Duodenal mucosa (tissue), 2 donors: ENCODE measurements at regions not wholly inside any gene's neighbourhood (a gene's known extent, or its start where the extent isn't known, plus 50 kb on each side); places are given as distances from the start of the nearest gene placed in this dataset.

Source experiments
- H3K27ac ChIP-seq: one replicate; pipeline ENCODE4 v1.7.0; 2013; ENCODE audit warnings: low read depth, low read length
- H3K27me3 ChIP-seq, 2 donors: one replicate each; pipeline ENCODE4 v1.7.0; 2013; ENCODE audit warnings: low read length in 2 of 2, control low read depth in 1 of 2; ENCODE audit not compliant: insufficient read depth in 2 of 2, control insufficient read depth in 1 of 2
- H3K36me3 ChIP-seq, 2 donors: one replicate each; pipeline ENCODE4 v1.7.0; 2013; ENCODE audit warnings: low read length in 2 of 2, control low read depth in 1 of 2; ENCODE audit not compliant: insufficient read depth in 2 of 2, control insufficient read depth in 1 of 2
- H3K4me1 ChIP-seq, 2 donors: one replicate each; pipeline ENCODE4 v1.7.0; 2013; ENCODE audit warnings: low read length in 2 of 2, control low read depth in 1 of 2; ENCODE audit not compliant: insufficient read depth in 2 of 2, control insufficient read depth in 1 of 2
- H3K4me3 ChIP-seq, 2 donors: one replicate each; pipeline ENCODE4 v1.7.0; 2013; ENCODE audit warnings: low read length in 2 of 2, low read depth in 1 of 2
- H3K9ac ChIP-seq, 2 donors: one replicate each; pipeline ENCODE4 v1.7.0; 2013; ENCODE audit warnings: low read length in 2 of 2, low read depth in 1 of 2
- H3K9me3 ChIP-seq, 2 donors: one replicate each; pipeline ENCODE4 v1.7.0; 2013; ENCODE audit warnings: low read length in 2 of 2, control low read depth in 1 of 2; ENCODE audit not compliant: control insufficient read depth in 1 of 2

- Histone ChIP-seq H3K27me3 (no peaks in the 10 kb centered on the region), H3K9ac (no peak overlapping the region), H3K4me1 (no peaks in the 10 kb centered on the region), H3K4me3 (no peak overlapping the region), H3K9me3 (no peaks in the 10 kb centered on the region), H3K27ac (no peak overlapping the region), H3K36me3 (no peaks in the 10 kb centered on the region)
Observed at GRCh38 chr5:120852222-120852860, 388.2 kb downstream of the PRR16 start.

GRCh38 chr5:120866997-120867396, 402.9 kb downstream of the PRR16 start:
- no peak overlapping the region for H3K4me3 ChIP-seq
- no peak overlapping the region for H3K9ac ChIP-seq
- no peak overlapping the region for H3K27ac ChIP-seq
- H3K36me3 ChIP-seq: no peaks in the 10 kb centered on the region
- H3K4me1 ChIP-seq: no peaks in the 10 kb centered on the region
- no peaks in the 10 kb centered on the region for H3K9me3 ChIP-seq
- H3K27me3 ChIP-seq: no peaks in the 10 kb centered on the region

GRCh38 chr5:120869831-120870230, 405.7 kb downstream of the PRR16 start:
- Histone ChIP-seq H3K9ac (no peak overlapping the region), H3K9me3 (no peaks in the 10 kb centered on the region), H3K27me3 (no peaks in the 10 kb centered on the region), H3K4me3 (no peak overlapping the region), H3K27ac (no peak overlapping the region), H3K36me3 (no peaks in the 10 kb centered on the region), H3K4me1 (no peaks in the 10 kb centered on the region)

- no peak overlapping the region for H3K4me3 ChIP-seq
- no peaks in the 10 kb centered on the region for H3K4me1 ChIP-seq
- no peaks in the 10 kb centered on the region for H3K27me3 ChIP-seq
- H3K9me3 ChIP-seq: no peaks in the 10 kb centered on the region
- no peaks in the 10 kb centered on the region for H3K36me3 ChIP-seq
- no peak overlapping the region for H3K27ac ChIP-seq
- H3K9ac ChIP-seq: no peak overlapping the region
Observed at GRCh38 chr5:120872297-120872696, 408.2 kb downstream of the PRR16 start.

GRCh38 chr5:120873083-120873482, 409.0 kb downstream of the PRR16 start:
- no peak overlapping the region for H3K9ac ChIP-seq
- H3K27me3 ChIP-seq: no peaks in the 10 kb centered on the region
- H3K4me3 ChIP-seq: no peak overlapping the region
- no peaks in the 10 kb centered on the region for H3K36me3 ChIP-seq
- no peaks in the 10 kb centered on the region for H3K9me3 ChIP-seq
- no peak overlapping the region for H3K27ac ChIP-seq
- no peaks in the 10 kb centered on the region for H3K4me1 ChIP-seq

GRCh38 chr5:120874081-120874862, 410.2 kb downstream of the PRR16 start:
- Histone ChIP-seq H3K36me3 (no peaks in the 10 kb centered on the region), H3K4me3 (no peak overlapping the region), H3K27me3 (no peaks in the 10 kb centered on the region), H3K27ac (no peak overlapping the region), H3K9me3 (no peaks in the 10 kb centered on the region), H3K4me1 (no peaks in the 10 kb centered on the region), H3K9ac (no peak overlapping the region)

GRCh38 chr5:120882038-120882775, 418.1 kb downstream of the PRR16 start:
- Histone ChIP-seq H3K36me3 (no peaks in the 10 kb centered on the region), H3K9ac (no peak overlapping the region), H3K9me3 (no peaks in the 10 kb centered on the region), H3K4me1 (no peaks in the 10 kb centered on the region), H3K27ac (no peak overlapping the region), H3K27me3 (no peaks in the 10 kb centered on the region), H3K4me3 (no peak overlapping the region)

GRCh38 chr5:120886351-120886860, 422.3 kb downstream of the PRR16 start:
- Histone ChIP-seq H3K27ac (no peak overlapping the region), H3K27me3 (no peaks in the 10 kb centered on the region), H3K36me3 (no peaks in the 10 kb centered on the region), H3K4me3 (no peak overlapping the region), H3K4me1 (no peaks in the 10 kb centered on the region), H3K9me3 (no peaks in the 10 kb centered on the region), H3K9ac (no peak overlapping the region)

- no peak overlapping the region for H3K4me3 ChIP-seq
- no peak overlapping the region for H3K9ac ChIP-seq
- no peak overlapping the region for H3K27ac ChIP-seq
- H3K36me3 ChIP-seq: no peaks in the 10 kb centered on the region
- H3K27me3 ChIP-seq: no peaks in the 10 kb centered on the region
- H3K4me1 ChIP-seq: no peaks in the 10 kb centered on the region
- H3K9me3 ChIP-seq: no peaks in the 10 kb centered on the region
Observed at GRCh38 chr5:120895660-120896059, 431.6 kb downstream of the PRR16 start.

GRCh38 chr5:120901199-120901598, 437.1 kb downstream of the PRR16 start:
- H3K27me3 ChIP-seq: no peaks in the 10 kb centered on the region
- no peaks in the 10 kb centered on the region for H3K36me3 ChIP-seq
- no peak overlapping the region for H3K4me3 ChIP-seq
- no peak overlapping the region for H3K27ac ChIP-seq
- no peaks in the 10 kb centered on the region for H3K4me1 ChIP-seq
- H3K9ac ChIP-seq: no peak overlapping the region
- no peaks in the 10 kb centered on the region for H3K9me3 ChIP-seq
